Occipital lobe (tissue), 1 donor: ENCODE measurements at regions not wholly inside any gene's neighbourhood (a gene's known extent, or its start where the extent isn't known, plus 50 kb on each side); places are given as distances from the start of the nearest gene placed in this dataset.

ENCODE experiments used
- DNase-seq: peaks from one replicate; lab custom pipeline; 2025; lab: John Stamatoyannopoulos, UW

- DNase-seq = no peak
These were observed 397.8 kb downstream of the TLE4 start for GRCh38 chr9:79969393-79970145.

GRCh38 chr9:79968533-79968932 is 396.8 kb downstream of the TLE4 start:
- no peak for DNase-seq

GRCh38 chr9:79962836-79963235 is 391.1 kb downstream of the TLE4 start:
- DNase-seq = no peak

GRCh38 chr9:79962150-79962549 is 390.4 kb downstream of the TLE4 start:
- DNase-seq = no peak

- DNase-seq = no peak
These were observed 383.5 kb downstream of the TLE4 start for GRCh38 chr9:79955300-79955699.

GRCh38 chr9:79953908-79954307 is 382.1 kb downstream of the TLE4 start:
- DNase-seq = no peak

GRCh38 chr9:79952401-79952800 is 380.6 kb downstream of the TLE4 start:
- no peak for DNase-seq

GRCh38 chr9:79946712-79947111 is 374.9 kb downstream of the TLE4 start:
- no peak for DNase-seq

- DNase-seq = no peak
These were observed 373.7 kb downstream of the TLE4 start for GRCh38 chr9:79945495-79945894.

GRCh38 chr9:79945016-79945415 is 373.3 kb downstream of the TLE4 start:
- no peak for DNase-seq

- DNase-seq = no peak
These were observed 369.2 kb downstream of the TLE4 start for GRCh38 chr9:79940919-79941318.

- peak; percentile 22 for DNase-seq
These were observed 368.1 kb downstream of the TLE4 start for GRCh38 chr9:79939819-79940218.

GRCh38 chr9:79936336-79936735 is 364.6 kb downstream of the TLE4 start:
- DNase-seq = no peak

- no peak for DNase-seq
These were observed 357.5 kb downstream of the TLE4 start for GRCh38 chr9:79929285-79929684.

GRCh38 chr9:79928661-79929223 is 357.0 kb downstream of the TLE4 start:
- no peak for DNase-seq

- no peak for DNase-seq
These were observed 353.6 kb downstream of the TLE4 start for GRCh38 chr9:79925326-79925725.

- no peak for DNase-seq
These were observed 353.1 kb downstream of the TLE4 start for GRCh38 chr9:79924836-79925235.

GRCh38 chr9:79917421-79917820 is 345.7 kb downstream of the TLE4 start:
- DNase-seq = no peak

GRCh38 chr9:79913867-79914266 is 342.1 kb downstream of the TLE4 start:
- no peak for DNase-seq

GRCh38 chr9:79912318-79913070 is 340.7 kb downstream of the TLE4 start:
- DNase-seq = no peak

- DNase-seq = no peak
These were observed 340.0 kb downstream of the TLE4 start for GRCh38 chr9:79911724-79912123.

- DNase-seq = no peak
These were observed 331.2 kb downstream of the TLE4 start for GRCh38 chr9:79902825-79903600.
